ENCODE measurements at regions not wholly inside any gene's neighbourhood (a gene's known extent, or its start where the extent isn't known, plus 50 kb on each side); places are given as distances from the start of the nearest gene placed in this dataset.

DNA sequence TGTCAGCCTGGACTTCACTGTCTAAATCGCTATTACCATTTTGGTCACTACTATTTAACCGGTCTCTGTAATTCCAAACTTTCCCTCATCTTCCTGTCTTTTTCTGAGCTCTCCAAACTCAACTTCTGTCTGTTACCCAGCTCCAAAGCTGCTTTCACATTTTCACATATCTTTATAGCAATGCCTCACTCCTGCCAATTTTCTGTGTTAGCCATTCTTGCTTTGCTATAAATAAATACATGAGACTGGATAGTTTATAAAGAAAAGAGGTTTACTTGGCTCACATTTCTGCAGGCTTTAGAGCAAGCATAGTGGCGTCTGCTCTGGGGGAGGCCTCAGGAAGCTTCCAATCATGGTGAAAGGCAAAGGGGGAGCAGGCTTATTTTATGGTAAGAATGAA, 368.3 kb upstream of the GNPDA2 start:
- no peaks in the 10 kb centered on the region; the same call in 2 of the 3 replicates for H3K9me3 ChIP-seq (replicated peaks; ENCODE audit: control insufficient read depth, insufficient read depth, low read length)
- H3K27me3 ChIP-seq (replicated peaks in 1 of 2; ENCODE audit: control insufficient read depth in 2 of 2, insufficient read depth in 2 of 2, low read length in 1 of 2): no peaks in the 10 kb centered on the region
- DNase-seq (ENCODE audit: low read depth, low spot score) (no peak), ATAC-seq (no peak), FAIRE-seq (no peak)
- ChIA-PET RAD21 (ENCODE audit: unreplicated experiment) (no interaction called here), POLR2A (no interaction called here), CTCF (no interaction called here), SMC1A (ENCODE audit: uncharacterized antibody, unreplicated experiment) (no interaction called here)
- H3K4me2 ChIP-seq (ENCODE audit: control insufficient read depth, insufficient read depth): no peak overlapping the region
- BruUV-seq (replicated peaks): no TSS peak
- no peaks in the 10 kb centered on the region for H3K36me3 ChIP-seq (ENCODE audit: control insufficient read depth in 2 of 2, insufficient read depth in 2 of 2, low read length in 1 of 2)
- in situ Hi-C loops (cut with MboI) (no loop called here), intact Hi-C loops (cut with micrococcal nuclease; ENCODE audit: unreplicated experiment) (no loop called here)
- H3K4me3 ChIP-seq: no peak overlapping the region
- H3K79me2 ChIP-seq (ENCODE audit: control insufficient read depth, insufficient read depth, low read length): no peaks in the 10 kb centered on the region
- H3K27ac ChIP-seq (ENCODE audit: control insufficient read depth, insufficient read depth): no peak overlapping the region
- no peak overlapping the region for H2AFZ ChIP-seq (ENCODE audit: control insufficient read depth, low read depth, low read length)
- no peak overlapping the region for H3K9ac ChIP-seq (ENCODE audit: control insufficient read depth, insufficient read depth, low read length)
- no peaks in the 10 kb centered on the region for H3K4me1 ChIP-seq (ENCODE audit: control insufficient read depth, insufficient read depth, low read length)
- 22% methylated on average over 3 of the region's 3 CpGs for WGBS (ENCODE audit: insufficient coverage, insufficient replicate concordance, low lambda C conversion rate, missing lambda C conversion rate)
- no peak for TF ChIP-seq EP300 (IDR thresholded peaks at IDR 0.05; ENCODE audit: borderline replicate concordance in 1 of 2, control insufficient read depth in 1 of 2, low read depth in 2 of 2, low read length in 2 of 2)
- TF ChIP-seq TARDBP (IDR thresholded peaks at IDR 0.05; ENCODE audit: borderline replicate concordance): no peak
- TF ChIP-seq ZNF207 (IDR thresholded peaks at IDR 0.05; ENCODE audit: borderline replicate concordance): no peak
- TF ChIP-seq RFX5 (IDR thresholded peaks at IDR 0.05; ENCODE audit: low read depth, low read length): no peak
- no peak for TF ChIP-seq SUZ12 (IDR thresholded peaks at IDR 0.05; ENCODE audit: unreplicated experiment)
- TF ChIP-seq, protein P1, sequence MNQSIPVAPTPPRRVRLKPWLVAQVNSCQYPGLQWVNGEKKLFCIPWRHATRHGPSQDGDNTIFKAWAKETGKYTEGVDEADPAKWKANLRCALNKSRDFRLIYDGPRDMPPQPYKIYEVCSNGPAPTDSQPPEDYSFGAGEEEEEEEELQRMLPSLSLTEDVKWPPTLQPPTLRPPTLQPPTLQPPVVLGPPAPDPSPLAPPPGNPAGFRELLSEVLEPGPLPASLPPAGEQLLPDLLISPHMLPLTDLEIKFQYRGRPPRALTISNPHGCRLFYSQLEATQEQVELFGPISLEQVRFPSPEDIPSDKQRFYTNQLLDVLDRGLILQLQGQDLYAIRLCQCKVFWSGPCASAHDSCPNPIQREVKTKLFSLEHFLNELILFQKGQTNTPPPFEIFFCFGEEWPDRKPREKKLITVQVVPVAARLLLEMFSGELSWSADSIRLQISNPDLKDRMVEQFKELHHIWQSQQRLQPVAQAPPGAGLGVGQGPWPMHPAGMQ (IDR thresholded peaks at IDR 0.05; ENCODE audit: borderline replicate concordance): no peak
- TF ChIP-seq, protein P2, sequence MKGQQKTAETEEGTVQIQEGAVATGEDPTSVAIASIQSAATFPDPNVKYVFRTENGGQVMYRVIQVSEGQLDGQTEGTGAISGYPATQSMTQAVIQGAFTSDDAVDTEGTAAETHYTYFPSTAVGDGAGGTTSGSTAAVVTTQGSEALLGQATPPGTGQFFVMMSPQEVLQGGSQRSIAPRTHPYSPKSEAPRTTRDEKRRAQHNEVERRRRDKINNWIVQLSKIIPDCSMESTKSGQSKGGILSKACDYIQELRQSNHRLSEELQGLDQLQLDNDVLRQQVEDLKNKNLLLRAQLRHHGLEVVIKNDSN (IDR thresholded peaks at IDR 0.05; ENCODE audit: borderline replicate concordance, extremely low read length, insufficient read depth, low read depth, low read length): no peak
- TF ChIP-seq, protein P3, sequence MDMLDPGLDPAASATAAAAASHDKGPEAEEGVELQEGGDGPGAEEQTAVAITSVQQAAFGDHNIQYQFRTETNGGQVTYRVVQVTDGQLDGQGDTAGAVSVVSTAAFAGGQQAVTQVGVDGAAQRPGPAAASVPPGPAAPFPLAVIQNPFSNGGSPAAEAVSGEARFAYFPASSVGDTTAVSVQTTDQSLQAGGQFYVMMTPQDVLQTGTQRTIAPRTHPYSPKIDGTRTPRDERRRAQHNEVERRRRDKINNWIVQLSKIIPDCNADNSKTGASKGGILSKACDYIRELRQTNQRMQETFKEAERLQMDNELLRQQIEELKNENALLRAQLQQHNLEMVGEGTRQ (IDR thresholded peaks at IDR 0.05; ENCODE audit: borderline replicate concordance, low read depth, low read length): no peak
- TF ChIP-seq KAT2A (conservative IDR thresholded peaks at IDR 0.05; ENCODE audit: control insufficient read depth, low read depth, low read length): no peak
- no peak for TF ChIP-seq YBX1 (IDR thresholded peaks at IDR 0.05)
- no peak for TF ChIP-seq SMC3 (IDR thresholded peaks at IDR 0.05; ENCODE audit: borderline replicate concordance, low read length)
- TF ChIP-seq RAD21 (IDR thresholded peaks at IDR 0.05; ENCODE audit: insufficient read depth, low read depth, low read length): no peak
- TF ChIP-seq, protein P4, sequence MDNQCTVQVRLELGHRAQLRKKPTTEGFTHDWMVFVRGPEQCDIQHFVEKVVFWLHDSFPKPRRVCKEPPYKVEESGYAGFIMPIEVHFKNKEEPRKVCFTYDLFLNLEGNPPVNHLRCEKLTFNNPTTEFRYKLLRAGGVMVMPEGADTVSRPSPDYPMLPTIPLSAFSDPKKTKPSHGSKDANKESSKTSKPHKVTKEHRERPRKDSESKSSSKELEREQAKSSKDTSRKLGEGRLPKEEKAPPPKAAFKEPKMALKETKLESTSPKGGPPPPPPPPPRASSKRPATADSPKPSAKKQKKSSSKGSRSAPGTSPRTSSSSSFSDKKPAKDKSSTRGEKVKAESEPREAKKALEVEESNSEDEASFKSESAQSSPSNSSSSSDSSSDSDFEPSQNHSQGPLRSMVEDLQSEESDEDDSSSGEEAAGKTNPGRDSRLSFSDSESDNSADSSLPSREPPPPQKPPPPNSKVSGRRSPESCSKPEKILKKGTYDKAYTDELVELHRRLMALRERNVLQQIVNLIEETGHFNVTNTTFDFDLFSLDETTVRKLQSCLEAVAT (IDR thresholded peaks at IDR 0.05): no peak
- no peaks in the 10 kb centered on the region for H4K20me1 ChIP-seq (ENCODE audit: control insufficient read depth, insufficient read depth)

Measured in GM12878 (cell line).